Heart left ventricle (tissue), 16 donors: ENCODE measurements at regions not wholly inside any gene's neighbourhood (a gene's known extent, or its start where the extent isn't known, plus 50 kb on each side); places are given as distances from the start of the nearest gene placed in this dataset.

Experiments used
- ATAC-seq, 4 donors: fragments of 200-7000 bp; cut with Tn5 transposase; one replicate each; pipeline ENCODE4 v1.9.1; 2020 to 2022; ENCODE audit warnings: moderate library complexity in 4 of 4, mild to moderate bottlenecking in 3 of 4, moderate number of reproducible peaks in 1 of 4
- DNase-seq, 5 donors: peaks; one replicate each; pipeline ENCODE4 v3.0.0-alpha.2; 2020
- H3K27ac ChIP-seq, 12 donors: fragments of 200-600 bp; sonication (generic) in 4 of 12; one replicate each; pipeline versions ENCODE4 v1.5.0 to v1.8.0; 2016 to 2022; ENCODE audit warnings: mild to moderate bottlenecking in 2 of 12
- H3K27me3 ChIP-seq, 9 donors: fragments of 200-600 bp; sonication (generic) in 2 of 9; one replicate each; pipeline versions ENCODE4 v1.5.1 to v1.8.0; 2016 to 2022; ENCODE audit warnings: mild to moderate bottlenecking in 3 of 9
- H3K36me3 ChIP-seq, 9 donors: fragments of 200-600 bp; sonication (generic) in 2 of 9; one replicate each; pipeline versions ENCODE4 v1.5.0 to v1.8.0; 2018 to 2022; ENCODE audit warnings: mild to moderate bottlenecking in 2 of 9
- H3K4me1 ChIP-seq, 12 donors: fragments of 200-600 bp; sonication (generic) in 4 of 12; one replicate each; pipeline versions ENCODE4 v1.5.0 to v1.8.0; 2016 to 2022; ENCODE audit warnings: mild to moderate bottlenecking in 3 of 12
- H3K4me3 ChIP-seq, 12 donors: fragments of 200-600 bp; sonication (generic) in 4 of 12; one replicate each; pipeline versions ENCODE4 v1.5.0 to v1.8.0; 2017 to 2022; ENCODE audit warnings: mild to moderate bottlenecking in 9 of 12, moderate library complexity in 4 of 12
- H3K9me3 ChIP-seq, 12 donors: fragments of 200-600 bp; sonication (generic) in 4 of 12; one replicate each; pipeline versions ENCODE4 v1.5.0 to v1.8.0; 2016 to 2022; ENCODE audit warnings: mild to moderate bottlenecking in 1 of 12
- POLR2A ChIP-seq, 2 donors: fragments of 450-650 bp; IDR thresholded peaks; one replicate each; pipeline ENCODE4 v1.6.1; 2017; ENCODE audit warnings: antibody characterized with exemption in 2 of 2, mild to moderate bottlenecking in 2 of 2, moderate library complexity in 2 of 2
- WGBS, 4 donors: extraction: QIAGEN DNeasy Blood & Tissue Kit in 2 of 4; methylation state at CpG; one replicate each; pipeline versions ENCODE4 v1.1.5 to v1.1.7; 2013 to 2018; 5-methylcytosine and 5-hydroxymethylcytosine counted together
- intact Hi-C, 10 donors: fragments of 100-400 bp; cut with DNase I; formaldehyde crosslinking; loops; one replicate each; pipeline versions ENCODE4 v1.11.1 to v1.14.2; 2022
- TF ChIP-seq, protein P1 (sequence below), 12 donors: fragments of 200-600 bp; sonication (generic) in 4 of 12; IDR thresholded peaks; one replicate each; pipeline versions ENCODE4 v1.5.0 to v1.8.0; 2018 to 2022; ENCODE audit warnings: antibody characterized with exemption in 12 of 12, mild to moderate bottlenecking in 5 of 12
- donor health status: ischemic (EF 13 %, LVEDD 7.1; RV severe dilation, severe dysfunction).
- donor health status: healthy with polysubstance abuse.
- donor health status: DM: no; HTN: yes; CAD: no.
- donor health status: DM: no; HTN: no; CAD: no.
- donor health status: ischemic (EF 25% LVEDD 6.9; RV normal size, moderate dysfunction).
- donor health status: ischemic (EF 25% LVEDD 5.7; RV mildly dilated, moderate dysfunction).
- donor health status: healthy.
- donor health status: DM: yes; HTN: yes; CAD: no.
- donor health status: ischemic (EF 35%, LVEDD 5.7; RV mildly dilated, moderate dysfunction).
- donor health status: nonischemic (EF 11% LVEDD 7.7; RV severe dilation, severe dysfunction).
- donor health status: DM: yes; HTN: yes; CAD: no.
- donor health status: PGD.
- donor health status: ischemic (EF 29% LVEDD 5.4; RV normal size, mild dysfunction).
- donor health status: nonischemic (EF 23%, LVEDD 6.1; RV moderate dilation, normal function).

DNA sequence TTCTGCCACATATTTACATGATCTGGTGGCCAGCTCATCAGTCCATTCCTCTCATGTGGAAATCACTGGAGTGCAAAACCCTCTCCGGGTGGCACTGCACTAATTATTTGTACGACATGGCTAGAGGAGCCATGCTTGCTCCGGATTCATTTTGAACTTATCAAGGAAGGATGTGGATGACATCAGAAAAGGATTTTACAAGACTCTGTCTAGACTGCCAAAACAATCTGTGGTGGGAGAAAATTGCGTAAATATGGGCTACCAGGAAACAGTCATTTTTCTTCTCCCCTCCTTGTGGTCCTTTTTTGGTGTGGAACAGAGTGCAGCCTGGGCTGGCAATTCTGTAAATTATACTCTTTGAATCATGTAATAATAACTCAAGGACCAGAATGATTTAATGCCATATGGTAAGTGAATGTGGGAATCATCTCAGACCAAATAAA, 123.4 kb upstream of the IFNE start:
- Histone ChIP-seq H3K4me1 (no peaks in the 10 kb centered on the region), H3K36me3 (no peaks in the 10 kb centered on the region), H3K27ac (peak overlapping the region in 1 of 12 donors; percentile 18), H3K9me3 (no peaks in the 10 kb centered on the region), H3K27me3 (peaks cover 0 to 7% (median 0%) of the 10 kb centered on the region in 9 donors), H3K4me3 (no peak overlapping the region)
- ATAC-seq (peak in 1 of 4 donors; percentile 66), DNase-seq (no peak)
- no peak for TF ChIP-seq POLR2A (IDR thresholded peaks at IDR 0.05)
- TF ChIP-seq, protein P1, sequence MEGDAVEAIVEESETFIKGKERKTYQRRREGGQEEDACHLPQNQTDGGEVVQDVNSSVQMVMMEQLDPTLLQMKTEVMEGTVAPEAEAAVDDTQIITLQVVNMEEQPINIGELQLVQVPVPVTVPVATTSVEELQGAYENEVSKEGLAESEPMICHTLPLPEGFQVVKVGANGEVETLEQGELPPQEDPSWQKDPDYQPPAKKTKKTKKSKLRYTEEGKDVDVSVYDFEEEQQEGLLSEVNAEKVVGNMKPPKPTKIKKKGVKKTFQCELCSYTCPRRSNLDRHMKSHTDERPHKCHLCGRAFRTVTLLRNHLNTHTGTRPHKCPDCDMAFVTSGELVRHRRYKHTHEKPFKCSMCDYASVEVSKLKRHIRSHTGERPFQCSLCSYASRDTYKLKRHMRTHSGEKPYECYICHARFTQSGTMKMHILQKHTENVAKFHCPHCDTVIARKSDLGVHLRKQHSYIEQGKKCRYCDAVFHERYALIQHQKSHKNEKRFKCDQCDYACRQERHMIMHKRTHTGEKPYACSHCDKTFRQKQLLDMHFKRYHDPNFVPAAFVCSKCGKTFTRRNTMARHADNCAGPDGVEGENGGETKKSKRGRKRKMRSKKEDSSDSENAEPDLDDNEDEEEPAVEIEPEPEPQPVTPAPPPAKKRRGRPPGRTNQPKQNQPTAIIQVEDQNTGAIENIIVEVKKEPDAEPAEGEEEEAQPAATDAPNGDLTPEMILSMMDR (IDR thresholded peaks at IDR 0.05), result no peak
- intact Hi-C loops, result no loop called here
- 37 to 54% (median 38%) methylated on average over 4 of the region's 4 CpGs for WGBS, 4 donors

DNA sequence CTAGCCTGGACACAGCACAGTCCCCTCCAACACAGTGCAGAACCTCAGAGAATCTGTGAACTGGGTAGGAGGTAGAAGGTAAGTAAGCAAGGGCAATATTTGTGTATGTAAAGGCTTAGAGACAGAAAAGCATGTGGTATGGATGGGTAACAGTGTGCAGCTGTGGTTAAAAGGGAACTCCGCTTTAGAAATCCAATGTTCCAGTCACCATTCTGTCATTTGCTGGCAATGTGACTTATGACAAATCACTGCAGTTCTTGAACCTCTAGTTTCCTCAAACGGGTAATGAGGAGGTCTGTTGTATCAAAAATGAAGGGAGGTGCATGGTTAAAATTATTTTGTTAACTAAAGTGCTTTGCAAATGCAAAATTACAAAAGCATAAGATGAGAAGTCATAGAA, 125.5 kb upstream of the IFNE start:
- Histone ChIP-seq H3K27ac (no peak overlapping the region), H3K4me1 (no peaks in the 10 kb centered on the region), H3K9me3 (no peaks in the 10 kb centered on the region), H3K4me3 (no peak overlapping the region), H3K27me3 (peaks cover 0 to 7% (median 0%) of the 10 kb centered on the region in 9 donors), H3K36me3 (no peaks in the 10 kb centered on the region)
- WGBS, 4 donors, result 58 to 83% (median 74%) methylated on average over 2 of the region's 2 CpGs
- DNase-seq (no peak), ATAC-seq (no peak)
- intact Hi-C loops, result no loop called here
- no peak for TF ChIP-seq POLR2A (IDR thresholded peaks at IDR 0.05)
- TF ChIP-seq, protein P1 (IDR thresholded peaks at IDR 0.05), result no peak

DNA sequence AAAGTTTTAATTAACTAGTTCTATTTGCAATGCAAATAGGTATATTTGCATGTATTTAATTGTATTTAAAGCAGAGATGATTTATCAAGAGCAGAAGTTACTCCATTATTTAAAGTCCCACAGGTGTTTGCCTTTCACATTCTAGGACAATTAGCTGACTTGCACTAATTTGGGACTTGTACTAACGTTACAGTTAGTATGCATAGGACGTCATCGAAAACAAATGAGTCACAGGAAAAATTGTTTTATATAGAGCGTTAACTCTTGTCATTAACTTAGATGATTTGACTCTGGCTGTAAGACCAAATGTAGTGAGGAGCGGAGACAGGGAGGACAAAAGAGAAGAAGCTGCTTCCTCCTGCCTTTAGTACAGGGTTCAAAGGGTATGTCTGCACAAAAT, 126.1 kb upstream of the IFNE start:
- no peak overlapping the region for H3K4me3 ChIP-seq
- intact Hi-C loops, result no loop called here
- H3K27me3 ChIP-seq, result peaks cover 0 to 7% (median 0%) of the 10 kb centered on the region in 9 donors
- H3K4me1 ChIP-seq, result no peaks in the 10 kb centered on the region
- no peak for DNase-seq
- no peak for TF ChIP-seq POLR2A (IDR thresholded peaks at IDR 0.05)
- TF ChIP-seq, protein P1 (IDR thresholded peaks at IDR 0.05), result no peak
- no peaks in the 10 kb centered on the region for H3K36me3 ChIP-seq
- no peak overlapping the region for H3K27ac ChIP-seq
- no peak for ATAC-seq
- WGBS, 4 donors, result 78 to 84% (median 81%) methylated on average over 5 of the region's 5 CpGs
- H3K9me3 ChIP-seq, result no peaks in the 10 kb centered on the region

DNA sequence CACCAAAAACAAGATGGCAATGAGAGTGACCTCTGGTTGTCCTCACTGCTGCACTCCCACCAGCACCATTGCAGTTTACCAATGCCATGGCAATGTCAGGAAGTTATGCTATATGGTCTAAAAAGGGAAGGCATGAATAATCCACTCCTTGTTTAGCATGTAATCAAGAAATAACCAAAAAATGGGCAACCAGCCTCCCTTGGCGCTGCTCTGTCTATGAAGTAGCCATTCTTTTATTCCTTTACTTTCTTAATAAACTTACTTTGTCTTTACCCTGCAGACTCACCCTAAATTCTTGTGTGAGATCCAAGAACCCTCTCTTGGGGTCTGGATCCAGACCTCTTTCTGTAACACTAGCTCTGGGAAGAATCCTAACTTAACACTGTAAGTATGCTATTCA, 127.4 kb upstream of the IFNE start:
- intact Hi-C loops, result no loop called here
- H3K9me3 ChIP-seq, result no peaks in the 10 kb centered on the region
- ATAC-seq (no peak), DNase-seq (no peak)
- TF ChIP-seq, protein P1 (IDR thresholded peaks at IDR 0.05), result no peak
- TF ChIP-seq POLR2A (IDR thresholded peaks at IDR 0.05), result no peak
- no peak overlapping the region for H3K4me3 ChIP-seq
- H3K27me3 ChIP-seq, result peaks cover 0 to 4% (median 0%) of the 10 kb centered on the region in 9 donors
- no peak overlapping the region for H3K27ac ChIP-seq
- H3K36me3 ChIP-seq, result no peaks in the 10 kb centered on the region
- H3K4me1 ChIP-seq, result no peaks in the 10 kb centered on the region
- WGBS, 4 donors, result 19 to 77% (median 60%) methylated on average over 1 of the region's 1 CpG
